SHP77 (cell line): ENCODE measurements at regions not wholly inside any gene's neighbourhood (a gene's known extent, or its start where the extent isn't known, plus 50 kb on each side); places are given as distances from the start of the nearest gene placed in this dataset.
"Not testable (repeated sequence)": the region's sequence is repeated elsewhere in the genome, so short reads cannot be mapped to it uniquely, and the experiment has no call there.

Experiments used
- DNase-seq, 2 experiments: peaks; one replicate each; lab custom pipeline; 2025; lab: John Stamatoyannopoulos, UW

DNA sequence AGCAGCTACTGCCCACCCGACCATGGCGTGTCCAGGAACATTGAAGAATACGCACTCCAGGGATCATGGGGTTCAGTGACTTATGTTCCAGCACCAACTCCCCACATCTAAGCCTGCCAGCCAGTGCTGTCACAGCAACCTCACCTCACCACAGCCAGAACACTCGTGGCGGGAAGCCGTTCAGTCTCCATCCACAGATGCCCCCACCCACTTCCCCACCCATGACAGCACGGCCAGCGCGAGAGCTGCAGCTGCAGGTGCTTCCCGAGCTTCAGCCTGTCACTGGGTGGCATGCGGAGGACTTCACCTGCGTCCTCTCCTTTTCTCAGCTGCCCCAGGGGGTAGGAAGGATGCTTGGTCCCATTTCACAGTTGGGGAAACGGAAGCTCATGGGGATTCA, 50.3 kb downstream of the RBFOX3 start:
- no peak for DNase-seq

DNA sequence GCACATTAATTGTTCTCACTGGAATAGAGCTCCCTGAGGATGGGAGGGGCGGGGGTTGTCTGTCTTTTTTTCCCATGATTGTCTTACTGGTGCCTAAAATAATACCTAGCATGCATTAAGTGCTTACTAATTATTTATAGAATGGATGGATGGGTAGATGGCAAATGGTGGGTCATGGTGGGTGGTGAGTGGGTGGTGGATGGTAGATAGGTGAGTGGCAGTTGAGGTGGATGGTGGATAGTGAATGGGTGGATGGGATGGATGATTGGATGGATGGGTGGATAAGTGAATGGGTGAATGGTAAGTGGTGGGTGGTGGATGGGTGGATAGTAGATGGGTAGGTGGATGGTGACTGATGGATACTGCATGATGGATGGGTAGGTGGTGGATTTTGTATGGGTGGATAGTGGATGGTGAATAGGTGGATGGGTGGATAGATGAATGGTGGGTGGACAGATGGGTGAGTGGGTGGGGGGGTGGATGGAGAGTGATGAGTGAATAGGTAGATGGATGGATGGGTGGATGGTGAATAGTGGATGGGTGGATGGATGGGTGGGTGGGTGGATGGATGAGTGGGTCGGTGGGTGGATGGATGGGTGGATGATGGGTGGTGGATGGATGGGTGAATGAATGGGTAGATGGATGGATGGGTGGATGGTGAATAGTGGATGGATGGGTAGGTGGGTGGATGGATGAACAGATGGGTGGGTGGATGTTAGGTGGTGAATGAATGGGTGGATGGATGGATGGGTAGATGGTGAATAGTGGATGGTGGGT, 51.6 kb downstream of the RBFOX3 start:
- DNase-seq = no peak

DNA sequence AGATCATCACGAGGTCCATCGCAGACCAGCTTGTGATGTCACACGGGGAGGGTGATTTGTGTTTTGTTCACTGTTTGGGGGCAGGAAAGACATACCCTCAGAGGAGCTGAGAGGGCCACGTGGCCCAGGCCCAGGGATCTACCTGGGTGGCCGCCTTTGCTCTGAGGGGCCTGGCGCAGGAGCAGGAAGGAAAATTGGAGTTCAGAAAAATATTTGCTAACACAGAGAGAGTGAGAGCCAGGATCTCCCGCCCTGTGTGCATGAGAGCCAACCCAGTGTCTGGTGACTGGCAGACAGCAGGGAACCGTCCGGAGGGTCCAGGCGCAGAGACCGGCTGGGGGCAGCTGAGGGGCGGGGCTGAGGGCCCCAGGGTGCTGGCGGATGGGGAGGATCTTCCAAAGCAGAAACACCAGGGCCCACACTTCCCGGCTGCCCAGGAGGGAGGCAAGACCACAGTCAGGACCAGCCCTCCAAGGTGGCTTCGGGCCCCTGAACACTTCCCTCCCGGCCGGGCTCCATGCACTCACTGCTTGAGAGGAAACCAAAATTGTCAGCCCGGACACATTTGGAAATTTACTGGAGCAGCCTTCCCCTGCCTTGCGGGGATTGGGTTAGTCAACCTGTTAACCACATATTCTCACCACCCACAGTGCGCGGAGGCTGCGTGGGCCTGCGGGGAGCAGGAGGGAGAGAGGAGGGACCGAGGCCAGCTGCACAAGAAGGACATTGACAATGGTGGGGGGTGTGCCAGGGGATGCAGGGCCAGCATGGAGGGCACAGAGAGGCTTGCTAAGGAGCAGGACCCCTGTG, 52.6 kb downstream of the RBFOX3 start:
- DNase-seq = no peak

DNA sequence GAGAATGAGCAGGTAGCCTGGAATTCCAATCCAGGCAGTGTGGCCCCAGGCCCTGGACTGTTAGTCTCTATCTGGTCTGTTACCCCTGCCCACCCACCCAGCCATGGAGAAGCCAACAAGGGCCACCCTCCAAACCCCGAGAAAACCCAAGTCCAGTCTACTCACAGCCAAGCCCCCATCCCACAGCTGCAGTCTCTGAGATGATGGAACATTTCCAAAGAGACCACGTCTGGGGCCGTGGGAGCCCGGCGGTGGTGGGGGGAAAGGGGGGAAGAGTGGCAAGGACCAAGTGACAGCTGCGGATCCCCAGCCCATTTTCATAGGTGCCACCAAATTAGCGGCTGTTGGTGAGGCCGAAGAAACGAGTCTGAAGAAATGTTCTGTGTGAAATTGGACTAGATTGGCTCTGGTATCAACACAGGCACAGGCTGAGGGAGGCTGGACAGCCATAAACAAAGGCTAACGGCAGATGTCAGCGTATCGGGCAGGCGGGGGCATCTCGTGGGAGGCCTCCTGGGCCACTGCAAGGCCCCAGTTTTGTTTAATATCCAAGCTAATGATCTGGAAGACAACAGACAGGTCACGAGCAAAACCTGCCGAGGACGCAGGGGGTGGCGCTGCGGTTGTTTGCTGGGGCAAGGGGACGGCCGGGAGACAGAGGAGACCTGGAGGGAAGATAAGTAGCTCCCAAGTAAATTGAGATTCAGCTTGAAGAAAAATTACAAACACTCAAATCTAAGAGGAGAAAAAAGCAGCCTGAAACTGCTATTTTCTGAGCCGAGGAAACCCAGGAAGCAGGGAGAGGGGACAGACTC, 53.4 kb downstream of the RBFOX3 start:
- DNase-seq = no peak

DNA sequence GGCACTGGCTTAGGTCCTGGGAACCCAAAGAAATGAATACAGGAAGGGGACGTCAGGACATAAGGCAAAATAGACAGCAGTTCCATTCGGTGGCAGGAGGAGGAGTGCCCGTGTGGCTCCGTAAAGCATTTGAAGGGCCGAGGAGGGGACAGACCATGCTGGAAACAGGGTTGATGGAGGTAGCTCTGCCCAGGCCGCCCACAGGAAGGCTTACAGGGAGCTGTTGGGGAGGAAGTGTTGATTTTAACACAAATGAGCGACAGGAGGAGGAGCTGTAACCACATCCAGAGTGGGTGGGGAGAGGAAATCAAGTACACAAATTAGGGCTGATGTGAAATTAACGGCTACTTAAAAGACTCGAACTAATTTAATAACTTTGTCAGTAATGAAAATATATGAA, 54.6 kb downstream of the RBFOX3 start:
- no peak for DNase-seq

DNA sequence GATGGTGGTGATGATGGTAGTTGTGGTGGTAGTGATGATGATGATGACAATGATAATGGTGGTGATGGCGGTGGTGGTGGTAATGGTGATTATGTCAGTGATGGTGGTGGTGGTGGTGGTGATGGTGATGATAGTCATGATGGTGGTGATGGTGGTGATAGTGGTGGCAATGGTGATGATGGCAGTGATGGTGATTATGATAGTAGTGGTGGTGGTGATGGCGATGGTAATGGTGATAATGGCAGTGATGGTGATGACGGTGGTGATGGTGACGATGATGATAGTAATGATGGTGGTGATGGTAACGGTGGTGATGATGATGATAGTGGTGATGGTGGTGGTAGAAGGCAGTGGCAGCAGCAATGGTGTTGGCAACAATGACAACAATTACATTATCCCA, 55.3 kb downstream of the RBFOX3 start:
- DNase-seq = no peak

DNA sequence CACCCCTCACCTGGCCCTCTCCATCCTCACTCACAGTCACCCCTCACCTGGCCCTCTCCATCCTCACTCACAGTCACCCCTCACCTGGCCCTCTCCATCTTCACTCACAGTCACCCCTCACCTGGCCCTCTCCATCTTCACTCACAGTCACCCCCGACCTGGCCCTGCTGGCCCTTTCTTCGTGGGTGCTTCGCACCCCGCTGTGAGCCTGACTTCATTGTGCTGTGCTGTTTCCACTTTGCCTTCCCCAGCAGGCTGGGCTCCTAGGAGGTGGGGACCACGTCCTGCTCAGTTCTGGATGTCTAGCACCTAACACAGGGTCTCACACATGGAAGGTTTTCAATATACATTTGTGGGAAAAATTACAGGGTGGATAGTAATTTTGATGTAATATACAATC, 56.5 kb downstream of the RBFOX3 start:
- DNase-seq = not testable (repeated sequence)

DNA sequence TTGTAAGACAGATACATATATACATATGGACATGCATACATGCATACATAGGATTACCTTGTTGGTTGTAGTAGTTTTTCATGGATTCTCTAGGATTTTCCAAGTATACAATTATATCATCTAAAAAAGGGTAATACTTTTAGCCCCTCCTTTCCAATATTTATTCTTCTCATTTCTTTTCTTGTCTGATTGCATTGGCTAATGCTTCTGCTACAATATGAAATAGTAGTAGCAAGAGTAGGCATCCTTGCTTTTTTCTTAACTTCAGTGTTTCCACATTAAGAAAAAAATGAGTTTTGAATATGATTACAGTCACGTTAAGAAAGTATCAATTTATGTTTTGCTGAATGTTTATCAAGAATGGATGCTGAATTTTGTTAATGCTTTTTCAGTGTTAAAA, 58.0 kb downstream of the RBFOX3 start:
- no peak for DNase-seq

DNA sequence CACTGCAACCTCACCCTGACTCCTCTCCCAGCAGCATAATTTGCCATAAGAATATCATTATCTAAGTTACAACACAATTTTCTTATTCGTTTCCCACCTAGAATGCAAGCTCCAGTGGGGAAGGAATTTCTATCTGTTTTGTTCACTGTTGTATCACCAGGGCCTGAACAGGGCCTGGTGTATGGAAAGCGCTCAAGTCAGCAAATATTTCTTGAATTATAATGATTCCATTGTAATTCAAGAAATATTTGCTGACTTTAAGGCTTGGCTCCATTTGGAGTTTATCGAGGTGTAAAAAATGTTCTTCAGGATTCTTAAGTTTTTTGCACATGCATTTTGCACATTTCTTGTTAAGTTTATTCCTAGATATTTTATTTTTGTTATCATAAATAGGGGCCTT, 58.4 kb downstream of the RBFOX3 start:
- no peak for DNase-seq

DNA sequence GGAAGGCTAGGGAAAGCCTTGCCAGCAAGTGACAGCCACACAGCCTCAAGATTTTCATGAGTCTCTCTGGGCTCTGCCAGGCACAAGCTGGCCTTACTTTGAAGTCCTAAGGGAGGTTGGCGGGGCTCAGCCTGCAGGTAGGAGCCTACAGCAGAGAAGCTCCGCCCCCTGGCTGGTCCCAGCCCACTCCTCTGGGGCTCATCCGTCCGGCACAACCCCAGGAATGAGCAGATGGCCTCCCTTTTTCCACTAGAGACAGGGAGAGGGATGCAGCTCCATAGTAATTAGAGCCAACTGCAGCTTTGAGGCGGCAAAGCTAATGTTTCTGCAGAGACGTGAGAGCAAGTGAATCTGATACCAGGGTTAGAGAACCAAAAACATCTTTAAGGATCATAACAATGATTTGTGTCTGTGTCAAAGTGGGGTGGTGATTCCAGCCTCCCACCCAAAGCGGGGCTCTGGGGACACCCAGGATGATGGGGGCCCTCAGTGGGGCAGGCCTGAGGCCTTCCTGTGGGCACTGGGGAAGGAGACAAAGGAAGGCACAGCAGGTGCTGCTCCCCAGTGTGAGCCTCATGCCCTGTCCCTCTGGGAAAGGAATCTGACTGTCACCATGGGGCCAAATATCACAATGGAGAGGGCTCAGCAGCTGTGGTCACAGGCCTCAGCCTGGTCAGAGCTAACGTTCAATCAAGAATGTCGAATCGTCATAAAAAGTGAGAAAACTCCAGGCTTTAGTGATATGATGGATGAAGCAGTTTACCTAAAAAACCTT, 61.5 kb downstream of the RBFOX3 start:
- no peak for DNase-seq

DNA sequence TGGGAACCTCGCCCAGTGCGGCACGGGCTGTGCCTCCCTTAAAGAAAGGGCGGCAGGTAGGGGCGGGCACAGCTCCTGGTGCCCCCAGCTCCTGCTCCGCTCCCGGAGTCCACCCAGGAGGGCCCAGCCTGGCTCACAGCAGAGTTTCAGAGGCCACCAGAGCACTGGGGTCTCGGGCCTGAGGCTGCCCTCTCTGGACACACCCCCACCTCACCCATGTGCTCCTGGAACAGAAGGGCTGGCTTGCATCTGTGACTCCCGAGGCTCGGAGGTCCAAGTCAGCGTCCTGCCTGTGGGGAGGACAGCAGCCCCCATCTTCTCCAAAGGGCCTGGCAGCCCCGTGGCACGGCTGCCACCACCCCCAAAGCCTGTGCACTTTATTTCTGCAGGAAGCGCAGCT, 62.7 kb downstream of the RBFOX3 start:
- DNase-seq = no peak

DNA sequence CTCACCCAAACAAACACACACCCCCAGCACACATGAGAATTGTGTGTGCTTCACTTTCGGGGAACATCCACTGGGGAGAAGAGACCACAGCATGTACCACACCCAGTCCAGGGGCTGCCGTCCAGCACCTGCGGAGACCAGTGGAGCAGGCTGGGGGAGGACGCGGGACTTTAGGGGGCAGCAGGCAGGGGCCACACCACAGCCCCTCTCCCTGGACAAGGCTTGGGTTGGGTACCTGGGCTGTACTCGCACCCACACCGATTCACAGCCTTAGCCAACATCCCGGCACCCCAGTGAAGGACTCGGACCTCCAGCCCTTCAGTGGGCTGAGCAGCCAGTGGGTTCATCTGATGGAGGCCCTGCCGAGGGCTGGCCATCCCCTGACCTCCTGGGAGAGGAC, 63.3 kb downstream of the RBFOX3 start:
- DNase-seq = no peak

DNA sequence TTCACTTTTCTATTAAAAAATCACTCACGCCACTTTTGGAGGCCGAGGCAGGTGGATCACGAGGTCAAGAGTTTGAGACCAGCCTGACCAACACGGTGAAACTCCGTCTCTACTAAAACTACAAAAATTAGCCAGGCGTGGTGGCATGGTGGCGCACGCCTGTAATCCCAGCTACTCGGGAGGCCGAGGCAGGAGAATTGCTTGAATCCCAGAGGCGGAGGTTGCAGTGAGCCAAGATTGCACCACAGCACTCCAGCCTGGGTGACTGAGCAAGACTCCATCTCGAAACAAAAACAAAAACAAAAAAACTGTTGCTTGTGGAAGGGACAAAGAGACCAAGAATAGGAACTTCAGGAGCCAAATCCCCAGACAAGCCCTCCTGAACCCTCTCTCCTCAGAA, 63.7 kb downstream of the RBFOX3 start:
- DNase-seq = not testable (repeated sequence)

DNA sequence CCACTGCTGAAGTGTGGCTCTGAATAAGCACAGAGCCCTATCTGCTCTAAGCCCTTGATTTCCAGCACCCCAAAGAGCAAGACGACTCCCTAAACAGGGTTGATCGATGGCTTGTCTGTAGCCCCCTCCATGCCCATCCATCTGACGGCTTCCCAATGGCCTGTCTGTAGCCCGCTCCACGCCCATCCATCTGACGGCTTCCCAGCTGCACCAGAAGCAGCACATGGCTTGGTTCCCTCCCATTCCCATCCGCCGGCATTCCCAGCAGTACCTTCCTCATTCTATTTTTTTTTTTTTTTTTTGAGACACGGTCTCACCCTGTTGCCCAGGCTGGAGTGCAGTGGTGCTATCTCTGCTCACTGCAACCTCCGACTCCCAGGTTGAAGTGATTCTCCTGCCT, 64.5 kb downstream of the RBFOX3 start:
- DNase-seq = no peak

DNA sequence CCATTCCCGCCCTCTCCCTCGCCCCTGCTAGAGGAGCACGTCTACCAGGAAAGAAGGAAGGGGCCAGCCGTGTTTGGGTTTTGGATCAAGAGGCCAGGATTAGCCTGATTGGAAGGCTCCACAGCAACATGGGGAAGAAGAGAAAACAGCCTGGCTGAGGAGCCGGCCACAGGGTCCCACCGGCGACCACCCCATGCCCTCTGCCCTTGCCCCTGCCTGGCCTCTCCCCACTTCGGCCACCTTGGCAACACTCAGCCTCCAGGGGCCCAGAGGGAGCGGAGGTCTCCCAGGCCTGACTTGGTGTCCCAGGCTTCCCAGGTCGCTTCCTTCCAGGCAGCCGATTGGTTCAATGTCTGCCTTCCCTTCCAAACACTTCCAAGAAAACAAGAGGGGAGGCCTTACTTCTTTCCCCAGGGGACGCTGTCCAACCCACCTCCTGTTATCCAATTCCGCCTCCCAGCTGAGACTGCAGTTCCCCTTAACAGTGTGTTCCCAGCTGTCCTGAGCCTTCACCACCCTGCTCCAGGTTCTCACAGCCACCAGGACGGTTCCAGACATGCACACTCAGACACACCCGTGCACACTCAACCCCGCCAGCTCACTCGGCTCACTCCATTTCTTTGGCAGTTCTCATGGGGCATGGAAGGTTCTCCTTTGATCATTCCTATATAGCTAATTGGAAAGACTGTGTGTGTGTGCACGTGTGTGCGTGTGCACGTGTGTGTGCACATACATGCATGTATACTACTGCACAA, 65.4 kb downstream of the RBFOX3 start:
- no peak for DNase-seq

DNA sequence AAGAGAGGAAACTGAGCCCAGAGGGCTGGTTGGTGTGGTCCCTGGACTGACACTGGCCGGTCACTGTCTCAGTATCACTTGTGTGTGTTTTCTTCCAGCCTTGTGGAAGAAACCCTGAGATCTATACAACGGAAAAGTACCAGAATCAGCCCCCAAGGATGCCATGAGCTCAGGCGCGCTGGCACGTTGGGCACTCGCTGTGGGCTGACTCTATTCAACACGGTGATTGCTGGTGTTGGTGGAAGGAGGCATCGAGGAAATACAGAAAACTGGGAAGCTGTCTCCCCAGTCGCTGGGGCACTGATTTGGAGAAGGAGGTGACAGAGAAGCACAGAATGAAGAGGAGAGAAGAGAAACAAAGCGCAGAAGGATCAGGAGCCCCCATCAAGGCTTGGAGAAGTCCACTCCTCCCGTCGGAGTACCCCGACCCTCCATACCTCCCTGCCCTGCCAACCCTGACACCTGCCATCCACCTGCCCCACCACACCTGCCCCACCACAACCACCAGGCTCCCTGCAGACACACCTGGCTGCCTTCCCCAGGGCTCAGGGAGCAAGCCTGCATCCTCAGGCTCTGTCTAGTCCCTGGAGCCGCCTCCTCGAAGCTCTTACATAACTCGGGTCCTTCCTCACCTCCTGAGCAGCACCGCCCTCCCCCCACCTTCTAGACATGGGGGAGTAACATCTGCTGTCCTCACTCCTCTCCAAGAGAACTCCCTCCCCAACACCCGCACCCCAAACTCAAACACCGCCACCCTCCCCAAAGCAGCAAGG, 66.5 kb downstream of the RBFOX3 start:
- DNase-seq = no peak

DNA sequence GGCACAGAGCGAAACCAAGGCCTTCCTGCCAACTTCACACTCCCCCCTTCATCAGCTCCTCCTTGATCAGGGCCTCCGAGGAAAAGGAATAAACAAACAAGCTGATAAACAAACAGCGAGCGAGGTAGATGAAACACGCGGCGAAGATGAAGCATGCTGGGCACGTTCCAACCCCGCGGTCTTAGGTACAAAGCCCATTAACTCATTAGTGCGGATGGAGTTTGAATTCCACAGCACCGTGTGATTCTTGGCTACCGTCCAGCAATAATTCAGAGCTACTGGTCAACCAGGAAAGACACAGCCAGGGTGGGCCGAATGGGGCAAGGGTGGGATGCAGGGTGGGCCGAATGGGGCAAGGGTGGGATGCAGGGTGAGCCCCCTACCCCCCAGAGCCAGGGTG, 67.3 kb downstream of the RBFOX3 start:
- DNase-seq = no peak

DNA sequence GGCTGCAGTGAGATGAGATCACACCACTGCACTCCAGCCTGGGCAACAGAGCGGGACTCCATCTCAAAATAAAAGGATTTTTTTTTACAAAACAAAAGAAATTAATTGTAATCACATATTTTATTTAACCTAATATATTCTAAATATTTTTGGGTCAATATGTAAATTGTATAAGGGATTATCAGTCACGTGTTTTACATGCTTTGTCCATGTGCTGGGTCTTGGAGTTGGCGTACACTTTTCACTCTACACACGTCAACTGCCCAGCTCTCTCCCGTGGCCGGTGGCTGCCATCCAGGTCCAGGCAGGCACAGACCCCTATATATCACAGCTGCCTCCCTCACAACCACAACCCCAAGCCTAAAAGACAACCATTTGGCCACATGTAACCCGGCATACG, 68.1 kb downstream of the RBFOX3 start:
- DNase-seq = no peak

DNA sequence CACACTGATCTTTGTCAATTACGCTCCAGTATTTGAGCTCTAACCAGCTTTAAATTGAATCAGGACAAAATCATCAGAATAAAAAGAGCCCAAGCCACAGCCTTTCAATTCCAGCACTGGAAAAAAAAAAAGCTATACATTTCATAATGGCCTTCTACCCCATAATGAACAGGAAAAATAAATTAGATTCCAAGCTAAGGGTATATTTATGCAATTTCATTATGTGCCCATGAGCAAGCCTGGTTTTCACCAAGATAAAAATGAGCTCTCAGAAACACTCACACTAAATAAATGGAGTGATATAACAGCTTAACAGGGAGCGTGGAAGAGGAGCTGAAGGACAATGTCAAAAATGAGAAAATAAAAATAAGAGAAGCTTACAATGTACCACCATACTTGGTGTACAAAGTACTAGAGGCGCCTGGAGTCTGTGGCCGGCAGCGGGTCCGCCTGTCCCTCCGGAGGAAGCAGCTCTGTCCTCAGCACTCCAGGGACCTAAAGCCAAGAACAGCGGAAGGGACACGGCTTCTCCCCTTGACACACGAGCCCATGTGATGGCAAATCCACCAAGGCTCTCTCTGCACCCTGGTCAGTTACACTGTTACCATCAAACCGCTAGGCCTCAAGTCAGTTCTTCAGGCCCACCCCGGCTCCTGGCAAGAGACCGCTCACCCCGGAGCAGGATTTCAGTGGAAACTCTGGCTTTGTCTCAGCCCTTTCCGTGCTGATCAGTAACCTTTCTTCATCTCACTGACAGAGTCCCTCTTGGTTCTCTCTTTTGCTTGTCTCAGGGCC, 69.6 kb downstream of the RBFOX3 start:
- no peak for DNase-seq
